ENCODE measurements at regions not wholly inside any gene's neighbourhood (a gene's known extent, or its start where the extent isn't known, plus 50 kb on each side); places are given as distances from the start of the nearest gene placed in this dataset.

DNA sequence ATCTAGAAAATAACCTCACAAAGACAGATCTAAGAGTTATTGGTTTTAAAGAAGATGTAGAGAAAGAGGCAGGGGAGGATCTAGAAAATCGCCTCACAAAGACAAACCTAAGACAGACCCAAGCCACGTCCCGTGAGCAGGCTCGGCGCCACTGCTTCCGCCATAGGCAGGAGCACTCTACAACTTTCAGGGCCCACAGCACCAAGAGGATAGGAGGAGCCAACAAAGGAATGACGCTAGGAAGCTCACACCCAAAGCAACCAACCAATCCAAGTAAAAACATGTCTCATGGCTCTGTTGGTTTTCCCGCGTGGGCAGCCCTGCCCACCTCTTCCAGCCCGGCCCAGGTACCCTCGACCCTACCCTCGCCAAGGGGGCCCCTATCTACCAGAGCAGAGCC, 4167.4 kb upstream of the OR11H1 start:
- TF ChIP-seq, protein P1, sequence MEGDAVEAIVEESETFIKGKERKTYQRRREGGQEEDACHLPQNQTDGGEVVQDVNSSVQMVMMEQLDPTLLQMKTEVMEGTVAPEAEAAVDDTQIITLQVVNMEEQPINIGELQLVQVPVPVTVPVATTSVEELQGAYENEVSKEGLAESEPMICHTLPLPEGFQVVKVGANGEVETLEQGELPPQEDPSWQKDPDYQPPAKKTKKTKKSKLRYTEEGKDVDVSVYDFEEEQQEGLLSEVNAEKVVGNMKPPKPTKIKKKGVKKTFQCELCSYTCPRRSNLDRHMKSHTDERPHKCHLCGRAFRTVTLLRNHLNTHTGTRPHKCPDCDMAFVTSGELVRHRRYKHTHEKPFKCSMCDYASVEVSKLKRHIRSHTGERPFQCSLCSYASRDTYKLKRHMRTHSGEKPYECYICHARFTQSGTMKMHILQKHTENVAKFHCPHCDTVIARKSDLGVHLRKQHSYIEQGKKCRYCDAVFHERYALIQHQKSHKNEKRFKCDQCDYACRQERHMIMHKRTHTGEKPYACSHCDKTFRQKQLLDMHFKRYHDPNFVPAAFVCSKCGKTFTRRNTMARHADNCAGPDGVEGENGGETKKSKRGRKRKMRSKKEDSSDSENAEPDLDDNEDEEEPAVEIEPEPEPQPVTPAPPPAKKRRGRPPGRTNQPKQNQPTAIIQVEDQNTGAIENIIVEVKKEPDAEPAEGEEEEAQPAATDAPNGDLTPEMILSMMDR (IDR thresholded peaks at IDR 0.05): no peak
- no peak for TF ChIP-seq POLR2A (IDR thresholded peaks at IDR 0.05)

Data from body of pancreas (tissue), 4 donors.